RPMI7951 (cell line): ENCODE measurements at regions not wholly inside any gene's neighbourhood (a gene's known extent, or its start where the extent isn't known, plus 50 kb on each side); places are given as distances from the start of the nearest gene placed in this dataset.

Experiments
- DNase-seq: peaks from one replicate; pipeline ENCODE4 v3.0.0-alpha.2; 2012; ENCODE audit warnings: low read depth

DNA sequence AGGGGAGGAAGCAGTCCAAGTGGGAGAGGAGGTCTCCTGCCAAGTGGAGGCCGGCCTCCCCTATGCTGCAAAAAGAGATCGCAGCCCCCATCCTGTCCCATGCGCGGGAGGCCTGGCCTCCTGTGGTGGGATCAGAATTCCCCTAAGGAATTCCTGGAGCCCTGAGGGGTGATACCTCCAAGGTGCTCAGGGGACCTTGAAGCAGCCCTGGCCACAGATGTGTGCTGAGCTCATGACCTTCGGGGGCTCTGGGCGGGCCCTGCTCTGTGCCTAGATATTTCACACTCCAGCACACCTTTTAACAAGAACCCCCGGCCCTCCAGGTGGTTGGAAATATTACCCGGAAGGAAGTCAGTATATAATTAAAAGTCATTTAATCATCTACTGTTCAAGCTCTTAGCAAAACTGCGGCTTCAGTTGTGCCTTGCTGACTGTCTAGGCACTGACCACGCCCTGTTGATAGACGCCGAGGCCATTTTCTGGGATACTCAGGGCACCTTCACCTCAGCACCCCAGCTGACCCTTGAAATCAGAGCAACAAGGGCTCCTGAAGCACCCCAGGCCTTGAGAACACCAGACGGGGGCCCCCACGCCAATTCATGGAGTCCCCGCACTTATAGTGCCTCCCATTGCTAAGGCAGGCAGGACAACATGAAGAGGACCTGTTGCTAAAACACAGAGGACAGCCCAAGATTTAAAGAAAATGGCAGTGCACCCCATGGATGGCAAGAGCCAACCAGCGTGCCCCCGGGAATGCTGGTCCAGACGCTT is 119.1 kb downstream of the NDUFA10 start:
- no peak for DNase-seq

DNA sequence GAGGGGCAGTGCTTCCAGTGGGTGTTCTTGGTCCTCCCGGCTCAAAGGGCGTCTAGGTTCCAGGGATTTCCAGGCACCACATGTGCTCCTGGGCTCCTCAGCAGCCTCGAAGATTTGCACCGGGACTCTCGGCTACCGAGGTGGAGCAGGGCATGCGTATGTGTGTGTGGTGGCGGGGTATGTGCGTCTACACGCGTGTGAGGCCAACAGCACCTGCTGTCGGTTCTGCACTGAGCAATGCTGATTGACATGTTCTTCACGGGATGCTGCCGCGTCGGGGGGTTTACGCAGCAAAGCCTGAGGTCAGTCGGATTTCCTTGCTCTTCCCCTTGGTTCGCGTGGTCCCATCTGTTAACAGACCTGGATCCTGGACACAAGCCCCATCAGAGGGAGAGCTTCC is 119.8 kb downstream of the NDUFA10 start:
- DNase-seq, result no peak

DNA sequence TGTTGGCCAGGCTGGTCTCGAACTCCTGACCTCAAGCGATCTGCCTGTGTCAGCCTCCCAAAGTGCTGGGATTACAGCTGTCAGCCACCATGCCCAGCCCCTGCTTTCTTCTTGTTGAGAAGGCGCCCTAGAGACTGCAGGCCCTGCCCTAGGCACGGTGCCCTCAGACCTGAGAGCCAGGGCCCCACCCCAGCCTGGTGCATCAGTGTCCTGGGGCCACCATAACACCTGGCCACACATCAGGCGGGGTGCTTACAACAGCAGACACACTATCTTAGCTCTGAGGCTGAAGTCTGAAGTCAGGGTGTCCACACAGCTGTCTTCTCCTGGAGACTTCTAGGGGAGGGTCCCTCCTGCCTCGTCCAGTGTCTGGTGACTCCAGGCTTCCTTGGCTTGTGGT is 120.6 kb downstream of the NDUFA10 start:
- no peak for DNase-seq

DNA sequence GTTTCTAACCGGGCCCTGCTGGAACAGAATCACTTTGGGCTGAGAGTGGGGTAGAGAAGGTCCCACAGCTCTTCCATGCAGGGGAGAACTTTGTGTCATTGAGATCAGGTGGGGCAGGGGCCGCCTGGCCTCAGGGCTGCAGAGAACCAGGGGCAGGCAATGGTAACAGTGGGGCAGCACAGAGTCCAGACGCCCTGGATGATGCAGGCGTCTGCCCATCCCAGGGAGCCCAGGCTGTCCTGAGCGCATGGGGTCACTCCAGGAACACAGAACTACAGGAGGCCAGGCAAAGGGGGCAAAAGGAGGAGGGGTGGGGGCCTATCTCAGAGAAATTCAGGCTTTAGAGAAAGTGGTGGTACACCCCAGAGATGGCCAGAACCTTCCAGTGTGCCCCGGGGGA is 121.3 kb downstream of the NDUFA10 start:
- no peak for DNase-seq

DNA sequence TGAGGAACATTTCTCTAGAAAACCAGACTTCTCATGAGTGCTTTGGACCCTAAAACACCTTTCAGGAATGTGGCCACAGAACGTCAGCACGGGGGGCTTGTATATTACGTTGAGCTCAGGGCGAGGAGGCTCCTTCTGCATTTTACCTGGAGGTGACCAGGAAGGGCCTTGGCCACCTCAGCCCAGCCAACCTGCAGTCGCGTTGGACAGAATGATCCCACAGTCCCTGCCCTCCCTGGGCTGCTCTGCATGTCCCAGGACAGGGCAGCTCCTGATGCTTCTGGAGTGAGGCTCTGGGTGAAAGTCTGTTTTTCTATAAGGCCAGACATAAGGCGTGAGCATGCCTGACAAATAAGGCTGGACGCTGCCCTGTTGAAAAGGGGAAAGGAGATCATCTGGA is 121.9 kb downstream of the NDUFA10 start:
- DNase-seq, result no peak

DNA sequence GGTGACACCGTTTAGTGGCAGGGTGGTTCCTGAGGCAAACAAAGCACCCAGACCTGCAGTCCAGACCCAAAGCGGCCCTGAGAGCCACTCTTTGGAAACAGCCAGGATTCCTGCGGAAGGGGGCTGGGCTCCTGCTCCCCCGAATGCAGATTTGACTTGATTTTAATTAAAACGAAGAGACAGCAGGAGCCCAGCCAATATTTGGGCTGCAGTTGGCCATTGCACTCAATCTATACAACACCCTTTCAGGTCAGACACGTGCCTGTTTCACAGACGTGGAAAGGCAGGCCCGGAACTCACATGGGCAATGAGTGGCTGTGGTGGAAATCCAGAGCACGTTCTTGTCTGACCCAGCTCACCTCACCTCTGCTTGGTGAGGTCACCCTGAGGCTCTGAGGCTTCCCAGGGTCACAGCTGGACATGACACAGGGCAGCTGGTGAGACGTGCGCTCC is 122.4 kb downstream of the NDUFA10 start:
- no peak for DNase-seq

DNA sequence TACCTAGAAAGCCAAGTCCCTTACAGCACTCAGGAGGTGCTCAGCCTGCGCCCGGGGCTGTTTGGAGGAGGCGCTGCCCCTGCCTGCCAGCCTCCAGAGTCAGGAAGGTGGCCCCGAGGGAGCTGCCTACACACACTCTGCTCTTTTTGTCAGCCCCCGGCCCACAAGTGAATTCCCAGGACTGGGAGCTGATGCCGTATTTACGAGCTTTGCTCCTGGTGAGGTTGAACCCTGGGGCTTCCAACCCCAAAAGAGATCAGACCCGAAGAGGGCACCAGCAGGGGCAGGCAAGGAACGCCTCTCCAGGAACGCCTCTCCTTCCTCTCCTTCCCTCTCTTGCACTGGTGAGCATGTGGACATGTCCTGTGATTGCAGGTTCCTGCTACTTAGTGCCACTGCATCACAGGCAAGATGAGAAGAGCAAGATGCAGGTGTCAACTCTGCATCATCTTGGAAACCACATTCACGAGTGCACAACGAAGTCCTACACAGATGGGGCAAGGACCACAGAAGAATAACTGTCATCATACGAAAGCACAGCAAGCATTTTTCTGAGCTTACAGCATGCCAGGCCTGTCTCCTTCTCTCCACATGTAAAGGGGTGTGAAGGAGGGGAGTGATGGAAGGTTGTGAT is 126.7 kb downstream of the NDUFA10 start:
- no peak for DNase-seq

DNA sequence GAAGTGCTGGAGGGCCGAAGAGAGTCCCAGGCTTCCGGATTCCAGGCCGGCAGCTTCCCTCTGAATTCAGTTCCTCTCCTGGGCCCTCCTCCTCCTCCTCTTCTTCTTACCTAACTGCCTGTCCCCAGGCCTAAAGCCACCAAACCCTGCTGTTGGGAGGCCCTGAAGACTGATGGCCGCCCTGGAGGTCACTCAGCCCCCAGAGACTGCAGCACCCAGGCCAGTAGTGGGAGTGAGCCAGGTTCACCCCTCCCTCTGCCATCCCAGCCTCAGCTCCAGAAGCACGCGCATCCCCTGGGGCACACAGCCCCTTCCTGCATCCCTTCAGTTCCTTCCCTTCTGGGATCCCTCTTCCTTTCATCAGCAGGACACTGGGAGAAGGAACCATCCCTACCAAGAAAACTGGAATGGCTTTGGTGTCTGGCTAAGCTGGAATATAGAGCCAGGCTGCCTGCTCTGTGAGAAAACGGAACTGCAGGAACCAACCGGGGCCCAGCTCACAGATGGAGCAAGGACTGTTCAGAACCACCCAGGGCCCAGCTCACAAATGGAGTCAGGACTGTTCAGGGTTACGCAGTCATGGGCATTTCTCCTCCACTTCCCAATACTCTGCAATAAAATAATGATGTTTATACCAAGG is 127.4 kb downstream of the NDUFA10 start:
- no peak for DNase-seq

DNA sequence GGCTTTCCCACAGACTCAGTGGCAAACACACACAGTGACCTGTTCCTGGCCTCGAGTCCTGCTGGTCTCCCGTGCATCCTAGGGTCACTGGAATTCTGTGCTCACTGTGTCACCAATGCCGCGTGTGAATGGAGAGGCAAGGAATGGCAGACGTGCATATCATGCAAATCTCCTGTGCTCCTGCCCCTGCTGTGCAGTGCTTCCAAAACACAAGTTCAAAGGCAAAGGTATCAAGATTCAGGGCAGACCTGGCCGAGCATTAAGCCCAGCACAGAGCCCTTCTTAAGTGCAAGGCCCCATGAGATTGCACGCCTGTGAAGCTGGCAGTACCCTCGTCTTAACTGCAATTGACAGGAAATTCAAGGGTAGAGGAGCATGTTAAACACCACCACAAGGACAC is 129.1 kb downstream of the NDUFA10 start:
- DNase-seq, result no peak

DNA sequence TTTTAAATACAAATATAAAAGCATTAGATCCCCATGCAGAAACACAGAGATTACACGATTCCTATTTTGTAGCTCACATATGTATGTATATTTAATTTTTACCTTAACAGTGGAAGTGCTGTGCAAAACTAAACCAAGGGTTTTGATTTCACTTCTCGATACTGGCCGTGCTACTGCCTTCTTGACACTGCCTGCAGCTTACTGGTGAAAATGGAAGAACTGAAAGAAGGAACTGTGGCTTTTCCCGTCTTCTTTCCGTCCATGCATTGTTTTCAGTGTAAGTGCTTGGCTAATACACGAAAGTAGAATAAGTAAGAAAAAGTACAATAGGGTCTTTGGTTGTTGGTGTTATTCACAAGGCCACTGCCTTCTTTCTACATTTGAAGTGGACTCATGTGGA is 129.5 kb downstream of the NDUFA10 start:
- DNase-seq, result no peak

DNA sequence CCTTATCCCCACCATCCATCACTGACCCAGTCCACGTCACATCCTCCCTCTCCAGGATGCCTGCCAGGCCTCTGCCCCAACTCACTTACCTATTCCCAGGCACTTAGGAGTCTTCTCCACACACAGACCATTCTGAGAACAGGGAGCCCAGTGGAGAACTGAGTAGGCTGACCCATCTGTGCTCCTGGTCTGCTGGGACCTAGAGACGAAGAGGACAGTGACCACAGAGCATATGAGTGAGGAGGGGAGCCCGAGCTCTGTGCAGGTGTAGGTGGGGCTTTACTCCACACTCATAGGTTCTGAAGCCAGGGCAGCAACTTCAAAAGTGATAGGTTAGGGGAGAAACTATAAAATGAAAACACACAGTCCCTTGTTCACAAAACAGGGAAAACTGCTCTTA is 130.0 kb downstream of the NDUFA10 start:
- no peak for DNase-seq

DNA sequence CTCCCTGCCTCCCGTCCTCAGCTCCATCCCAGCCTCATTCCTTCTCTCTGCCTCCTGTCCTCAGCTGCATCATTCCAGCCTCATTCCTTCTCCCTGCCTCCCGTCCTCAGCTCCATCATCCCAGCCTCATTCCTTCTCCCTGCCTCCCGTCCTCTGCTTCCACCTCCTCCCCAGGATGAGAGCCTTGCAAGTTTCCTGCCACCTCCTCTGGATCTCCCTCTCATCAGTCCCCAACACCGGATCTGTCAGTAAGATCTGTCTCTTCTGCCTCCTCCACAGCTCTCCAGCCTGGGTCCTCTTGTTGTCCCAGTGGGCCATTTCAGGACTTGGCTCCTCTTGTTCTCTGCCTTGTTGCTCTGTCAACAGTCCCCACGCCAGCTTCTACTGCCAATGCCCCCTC is 130.9 kb downstream of the NDUFA10 start:
- no peak for DNase-seq

DNA sequence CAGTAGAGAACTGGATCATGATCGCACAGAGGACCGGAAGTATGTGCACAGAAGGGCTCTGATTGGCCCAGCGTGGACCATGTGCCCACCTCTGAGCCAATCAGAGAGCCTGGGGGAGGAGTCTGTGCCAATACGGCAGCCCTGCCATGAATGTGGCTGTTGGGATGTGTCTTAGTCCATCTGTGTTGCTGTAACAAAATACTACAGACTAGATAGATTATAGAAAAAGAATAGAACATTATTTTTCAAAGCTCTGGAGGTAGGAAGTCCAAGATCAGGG is 132.0 kb downstream of the NDUFA10 start:
- peak; percentile 21 for DNase-seq

DNA sequence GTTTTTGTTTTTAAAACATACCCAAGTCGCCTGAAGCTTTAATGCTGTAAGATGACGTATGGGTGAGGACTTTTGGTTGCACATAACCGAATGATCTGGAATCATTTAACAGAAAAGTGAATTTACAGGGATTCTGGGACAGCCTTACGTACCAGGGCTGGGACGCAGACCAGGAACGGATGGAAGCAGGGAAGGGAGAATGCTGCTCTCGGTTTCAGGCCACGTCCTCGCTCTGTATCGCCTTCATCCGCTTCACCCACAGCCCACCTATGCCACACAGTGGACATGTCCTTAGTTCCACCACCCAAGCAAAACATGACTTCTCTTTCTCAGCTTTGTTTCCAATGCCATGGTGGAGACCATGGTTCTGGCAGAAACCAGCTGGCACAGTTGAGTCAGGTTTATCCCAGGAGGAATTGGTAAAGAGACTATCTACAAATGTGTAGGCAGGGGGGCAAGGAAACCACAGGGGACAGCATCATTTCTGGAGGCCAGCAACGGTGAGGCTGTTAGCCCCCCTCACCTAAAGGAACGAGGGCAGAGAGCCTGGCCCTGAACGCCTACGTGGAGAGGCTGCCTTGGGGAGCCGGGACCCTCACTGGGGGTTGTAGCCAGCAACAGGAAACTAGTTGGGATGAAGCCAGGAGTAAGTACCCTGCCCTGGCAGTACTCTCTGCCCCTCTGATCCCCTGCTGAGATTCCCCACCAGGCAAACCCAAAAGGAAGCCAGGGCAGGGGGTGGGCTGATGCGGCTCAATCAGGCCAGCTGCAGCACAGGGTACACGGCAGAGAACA is 132.5 kb downstream of the NDUFA10 start:
- DNase-seq, result no peak

DNA sequence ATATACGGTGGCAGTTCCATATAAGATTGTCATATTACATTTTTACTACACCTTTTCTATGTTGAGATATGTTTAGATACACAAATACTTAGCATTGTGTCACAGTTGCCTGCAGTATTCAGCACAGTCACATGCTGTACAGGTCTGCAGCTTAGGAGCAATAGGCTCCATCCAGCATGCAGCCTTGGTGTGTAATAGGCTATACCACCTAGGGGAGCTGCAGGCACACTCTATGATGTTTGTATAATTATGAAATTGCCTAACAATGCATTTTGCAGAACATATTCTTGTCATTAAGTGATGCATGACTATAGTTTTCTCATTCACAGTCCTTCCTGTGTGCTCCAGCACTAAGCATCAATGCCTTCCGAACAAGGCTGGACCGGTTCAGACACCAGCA is 133.4 kb downstream of the NDUFA10 start:
- no peak for DNase-seq

DNA sequence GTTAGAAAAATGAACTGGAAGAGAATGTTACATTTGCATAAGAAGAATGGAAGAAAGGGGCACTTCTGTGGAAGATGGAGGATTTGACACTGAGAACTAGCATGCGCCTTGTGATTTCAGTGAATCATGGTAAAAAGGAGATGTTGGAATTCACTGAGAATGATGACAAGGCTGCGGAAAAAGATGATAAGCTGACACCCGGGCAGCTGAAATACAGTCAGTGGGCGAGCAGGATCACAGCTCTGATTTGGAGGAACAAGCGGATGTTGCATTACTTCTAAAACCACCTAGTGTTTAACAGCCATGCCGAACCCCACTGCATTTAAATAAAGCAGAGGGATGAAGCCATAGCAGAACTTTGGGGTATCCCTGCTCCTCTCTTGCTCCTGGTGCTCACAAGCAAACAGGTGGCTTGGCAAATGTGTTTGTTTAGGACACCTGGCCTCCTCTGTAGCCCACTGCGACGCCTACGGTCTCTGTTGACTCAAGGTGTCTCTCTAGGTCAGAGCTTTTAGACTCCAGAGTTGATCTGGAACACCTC is 134.9 kb downstream of the NDUFA10 start:
- no peak for DNase-seq

DNA sequence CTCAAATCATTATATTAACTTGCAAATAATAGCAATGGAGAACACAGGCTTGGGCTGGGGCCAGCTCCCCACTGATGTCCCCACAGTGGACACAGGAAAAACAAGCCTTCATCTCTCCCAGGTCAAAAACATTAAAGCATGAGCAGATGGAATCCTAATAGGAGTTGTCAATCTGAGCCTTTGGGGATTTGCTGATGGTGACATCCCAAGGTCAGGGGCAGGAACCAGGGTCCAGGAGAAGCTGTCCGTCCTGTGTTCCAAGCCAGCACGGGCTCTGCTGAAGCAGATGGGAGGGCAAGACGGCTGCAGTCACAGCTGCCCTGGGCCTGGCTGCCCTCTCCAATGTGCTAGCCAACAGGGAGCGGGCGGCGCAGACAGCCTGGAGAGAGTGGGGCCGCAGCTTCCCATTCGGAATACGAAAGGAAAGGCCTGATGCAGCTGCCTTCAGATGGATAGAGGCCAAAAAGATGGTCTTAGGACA is 135.5 kb downstream of the NDUFA10 start:
- DNase-seq, result no peak

DNA sequence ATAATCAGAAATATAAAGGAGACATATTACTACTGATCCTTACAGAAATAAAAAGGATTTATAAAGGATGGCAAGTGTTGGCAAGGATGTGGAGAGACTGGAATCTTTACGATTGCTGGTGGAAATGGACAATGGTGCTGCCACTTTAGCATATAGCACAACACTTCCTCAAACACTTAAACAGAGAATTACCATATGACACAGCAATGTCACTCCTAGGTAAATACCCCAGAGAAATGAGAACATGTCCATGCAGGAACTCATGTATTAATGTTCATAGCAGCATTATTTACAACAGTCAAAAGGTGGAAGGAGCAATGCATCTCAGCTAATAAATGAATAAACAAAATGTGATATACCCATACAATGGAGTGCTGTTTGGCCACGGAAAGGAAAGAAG is 137.5 kb downstream of the NDUFA10 start:
- no peak for DNase-seq

DNA sequence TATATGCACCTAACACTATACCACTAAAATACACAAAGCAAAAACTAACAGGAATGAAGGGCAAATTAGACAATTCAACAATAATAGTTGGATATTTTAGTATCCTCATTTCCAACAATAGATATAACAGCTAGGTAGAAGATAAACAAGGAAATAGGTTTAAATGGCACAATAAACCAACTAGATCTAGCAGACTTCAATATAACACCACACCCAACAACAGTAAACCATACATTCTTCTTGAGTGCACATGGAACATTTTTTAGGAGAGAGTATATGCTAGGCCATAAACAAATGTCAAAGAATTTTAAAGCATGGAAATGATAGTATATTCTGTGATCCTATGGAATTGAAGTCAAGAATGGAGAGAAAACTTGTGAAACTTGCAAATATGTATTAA is 138.4 kb downstream of the NDUFA10 start:
- DNase-seq, result no peak

DNA sequence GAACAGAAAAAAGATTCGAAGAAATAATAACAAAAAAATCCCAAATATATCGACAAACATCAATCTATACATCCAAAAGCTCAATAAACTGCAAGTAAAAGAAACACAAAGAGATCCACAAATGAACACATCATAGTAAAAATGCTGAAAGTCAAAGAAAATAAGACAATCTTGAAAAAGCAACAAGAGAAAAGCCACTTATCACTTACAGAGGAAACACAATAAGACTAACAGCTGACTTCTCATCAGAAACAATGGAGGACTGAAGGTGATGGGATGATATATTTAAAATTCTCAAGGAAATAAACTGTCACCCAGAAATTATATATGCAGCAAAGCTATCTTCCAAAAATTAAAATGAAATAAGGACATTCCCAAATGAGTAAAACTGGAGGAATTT is 140.3 kb downstream of the NDUFA10 start:
- DNase-seq, result no peak

DNA sequence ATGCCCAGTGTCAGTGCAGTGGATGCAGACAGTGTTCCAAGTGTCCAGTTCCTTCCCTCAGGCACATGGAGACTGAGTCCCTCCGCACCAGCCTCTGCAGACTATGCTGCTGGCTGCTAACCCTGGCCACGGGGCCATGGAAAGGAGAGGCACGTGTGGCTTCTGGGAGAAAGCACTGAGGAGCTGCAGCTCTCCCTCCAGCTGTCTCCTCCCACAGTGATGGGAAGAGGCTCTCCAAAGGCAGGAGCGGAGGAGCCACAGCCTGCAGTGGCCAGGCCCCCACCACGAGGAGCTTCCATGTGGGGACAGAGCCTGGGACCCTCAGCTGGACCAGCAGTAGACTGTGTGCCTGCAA is 141.1 kb downstream of the NDUFA10 start:
- DNase-seq, result no peak

DNA sequence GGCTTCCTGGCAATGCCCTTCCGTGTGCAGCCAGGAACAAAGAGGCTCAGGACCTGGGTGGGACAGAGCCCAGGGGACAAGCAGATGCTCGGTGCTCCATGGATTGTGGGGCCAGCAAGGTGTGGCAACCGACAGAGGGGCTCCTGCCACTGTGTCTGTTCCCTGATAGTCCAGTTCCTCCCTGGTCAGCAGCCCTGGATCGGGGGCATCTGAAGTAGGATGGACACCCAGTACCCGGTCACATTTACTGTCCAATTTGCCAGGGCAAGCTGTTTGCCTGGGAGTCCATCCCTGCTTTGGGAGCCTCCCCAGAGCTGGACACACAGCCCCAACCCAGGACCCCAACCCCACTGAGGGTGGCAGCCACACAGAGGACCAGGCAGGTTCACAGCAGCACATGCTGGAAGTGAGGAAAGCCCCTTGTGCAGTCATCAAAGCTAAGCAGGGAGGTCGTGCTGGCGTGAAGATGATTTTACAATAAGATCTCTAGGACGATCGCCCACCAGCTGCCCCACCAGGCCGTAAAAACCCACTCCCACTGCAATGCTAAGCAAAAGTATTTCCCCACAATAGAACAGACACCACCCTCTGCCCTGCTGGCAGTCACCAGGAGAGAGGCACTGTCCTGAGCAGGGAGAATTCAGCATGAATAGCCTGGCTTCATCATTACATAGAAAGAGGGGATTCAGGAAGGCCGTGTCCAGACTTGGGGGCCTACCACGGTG is 141.7 kb downstream of the NDUFA10 start:
- no peak for DNase-seq
